Non-pigmented ciliary epithelial cell (primary cell): ENCODE measurements at regions not wholly inside any gene's neighbourhood (a gene's known extent, or its start where the extent isn't known, plus 50 kb on each side); places are given as distances from the start of the nearest gene placed in this dataset.

Source experiments
- DNase-seq: peaks from one replicate; pipeline ENCODE4 v3.0.0-alpha.2; 2010; ENCODE audit warnings: low read depth

- DNase-seq = no peak
Measured at GRCh38 chr13:85896516-85897450, 97.6 kb upstream of the SLITRK6 start.

DNA sequence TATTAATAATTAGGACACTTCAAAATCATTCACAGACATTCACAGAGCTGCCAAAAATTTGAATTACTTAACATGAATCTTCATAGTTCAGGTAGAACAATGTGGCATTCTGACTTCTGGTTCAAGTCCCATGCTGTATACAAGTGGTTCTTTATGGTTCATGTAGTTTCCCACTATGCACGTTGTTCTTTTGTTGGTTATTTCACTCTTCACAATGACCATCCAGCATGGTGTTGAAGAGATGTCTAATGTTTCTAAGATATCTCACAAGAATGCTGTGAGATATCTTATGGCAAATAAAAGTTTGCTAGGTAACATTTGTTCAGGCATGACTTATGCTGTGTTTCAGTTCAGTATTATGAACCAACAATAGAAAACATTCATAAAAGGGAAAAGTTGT lies 88.2 kb upstream of the SLITRK6 start:
- no peak for DNase-seq

- no peak for DNase-seq
Measured at GRCh38 chr13:85879014-85879413, 79.8 kb upstream of the SLITRK6 start.

GRCh38 chr13:85864963-85865530 lies 65.8 kb upstream of the SLITRK6 start:
- no peak for DNase-seq

DNA sequence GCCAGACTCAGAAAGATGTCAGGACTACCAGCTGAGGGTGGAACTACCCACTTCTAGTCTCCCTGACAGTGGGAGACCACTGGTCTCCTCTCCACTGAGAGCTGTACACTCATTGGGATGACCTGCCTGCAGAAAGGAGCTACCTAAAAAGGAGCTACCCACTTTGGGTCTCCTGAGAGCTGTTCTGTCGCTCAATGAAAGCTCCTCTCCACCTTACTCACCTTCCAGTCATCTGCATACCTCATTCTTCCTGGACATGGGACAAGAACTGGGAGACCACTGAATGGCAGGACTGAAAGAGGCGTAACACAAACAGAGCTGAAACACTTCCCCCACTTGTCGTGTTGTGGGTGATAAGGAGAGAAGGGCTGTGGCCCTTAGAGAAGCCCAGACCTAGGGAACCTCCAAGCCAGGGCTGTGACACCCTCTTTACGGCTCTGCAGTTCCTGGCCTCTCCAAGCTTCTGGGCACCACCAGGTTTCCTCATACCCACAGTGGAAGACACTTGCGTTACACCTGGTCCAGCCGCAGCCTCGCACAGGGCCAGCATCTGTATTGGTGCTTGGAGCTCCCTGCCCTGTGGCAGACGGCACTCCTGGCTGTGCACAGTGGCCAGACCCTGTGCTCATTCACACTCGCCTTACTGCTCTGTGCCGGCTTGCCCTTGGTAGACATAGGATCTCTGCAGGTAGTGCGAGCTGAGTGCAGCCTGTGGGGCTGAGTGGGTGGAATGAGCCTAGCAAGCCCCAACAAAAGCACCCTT lies 54.9 kb upstream of the SLITRK6 start:
- no peak for DNase-seq

DNA sequence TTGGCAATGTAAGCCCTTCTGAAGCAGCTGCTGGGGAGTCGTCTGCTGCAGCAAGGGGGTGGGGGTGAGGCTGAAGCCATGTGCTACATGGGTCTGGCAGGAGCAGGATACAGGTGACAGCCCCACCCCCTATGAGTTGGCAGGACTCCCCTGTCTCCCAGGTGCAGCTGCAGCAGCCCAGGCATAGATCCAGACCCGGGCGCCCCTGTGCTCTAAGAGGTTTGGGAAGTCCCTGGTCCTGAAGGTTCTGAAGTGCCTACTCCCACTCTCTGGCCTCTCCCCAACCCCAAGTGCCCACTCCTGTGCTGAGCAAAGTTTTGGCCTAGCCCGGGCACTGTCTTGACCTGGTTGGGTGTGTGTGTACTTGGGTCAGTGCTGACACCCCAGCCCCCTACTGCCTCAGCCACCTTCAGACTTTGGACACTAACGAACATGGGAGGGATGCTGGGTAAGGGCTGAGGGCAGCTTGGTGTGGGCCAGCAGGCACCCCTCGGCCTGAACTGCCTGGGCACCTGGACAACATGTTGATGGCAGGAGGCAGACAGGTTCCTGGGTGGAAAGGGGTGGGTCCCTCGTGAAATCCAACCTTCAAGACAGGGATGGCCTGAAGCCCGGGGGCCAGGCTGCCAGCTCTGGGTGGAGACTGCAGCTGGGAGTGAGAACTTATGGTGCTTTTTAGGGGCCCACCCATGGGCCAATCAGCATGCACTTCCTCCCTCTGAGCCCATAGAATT lies 54.1 kb upstream of the SLITRK6 start:
- DNase-seq = no peak
